ENCODE measurements at regions not wholly inside any gene's neighbourhood (a gene's known extent, or its start where the extent isn't known, plus 50 kb on each side); places are given as distances from the start of the nearest gene placed in this dataset.

DNA sequence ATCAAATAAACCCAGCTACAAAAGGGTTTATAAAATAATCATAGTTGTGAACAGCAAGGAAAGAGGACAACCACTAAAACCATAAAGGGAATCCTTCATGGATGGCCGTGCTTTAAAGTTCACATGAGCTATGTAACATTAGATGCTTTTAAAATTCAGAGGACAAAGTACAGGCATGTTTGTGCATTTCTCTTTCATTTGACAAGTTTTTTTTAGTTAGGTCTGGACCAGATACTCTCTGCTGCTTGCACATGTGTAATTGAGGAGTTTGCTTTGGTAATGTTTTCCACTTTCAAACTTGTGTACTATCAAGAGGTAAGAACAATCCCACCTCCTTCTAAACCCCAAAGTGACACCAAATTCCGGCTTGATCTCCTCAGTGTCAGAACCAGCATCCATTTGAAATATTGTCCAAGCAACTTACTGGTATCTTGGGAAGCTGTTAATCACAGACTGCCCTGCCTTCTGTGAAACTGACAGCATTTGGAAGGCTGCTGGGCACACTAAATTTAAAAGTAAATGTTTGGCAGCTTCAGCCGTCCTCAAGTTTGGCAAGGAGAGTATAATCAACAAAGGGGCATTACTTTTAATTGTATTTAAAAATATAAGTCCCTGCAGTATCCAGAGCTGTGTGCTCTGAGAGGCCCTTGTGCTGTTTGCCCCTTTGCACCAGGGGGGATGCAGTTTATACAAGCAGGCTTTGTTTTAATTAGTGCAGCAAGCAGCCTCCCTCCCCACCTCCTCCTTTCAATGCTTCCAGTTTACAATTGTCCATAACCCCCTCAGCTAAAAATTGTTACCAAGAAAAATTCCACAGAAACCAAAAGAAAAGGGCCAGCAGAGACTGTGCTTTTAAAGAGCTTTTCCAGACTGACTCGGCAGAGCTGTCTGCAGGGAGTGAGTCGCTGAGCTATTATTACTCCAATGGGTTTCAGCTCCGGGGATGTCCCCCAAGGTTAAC is 328.3 kb upstream of the MPDZ start:
- no peak for DNase-seq (ENCODE audit: extremely low read depth in 1 of 2, low read depth in 1 of 2)

DNA sequence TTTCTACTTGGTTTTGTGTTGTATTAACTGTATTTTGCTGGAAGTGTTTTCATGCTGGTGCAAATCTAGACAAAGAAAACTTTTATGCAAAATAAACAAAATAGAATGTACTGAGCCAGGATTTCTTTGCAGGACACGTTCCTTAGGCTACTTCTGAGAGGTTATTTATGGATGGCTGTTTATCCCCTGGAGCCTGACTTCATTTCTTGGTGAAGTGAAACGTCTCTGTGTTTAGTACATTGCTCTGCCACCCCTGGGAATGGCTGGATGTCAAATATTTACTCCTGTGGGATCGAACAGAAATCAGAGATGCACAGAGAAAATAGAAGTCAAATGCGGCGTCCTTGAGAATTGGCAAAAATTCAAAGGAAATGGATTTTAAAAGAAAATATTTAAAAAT is 327.1 kb upstream of the MPDZ start:
- no peak for DNase-seq (ENCODE audit: extremely low read depth in 1 of 2, low read depth in 1 of 2)

DNA sequence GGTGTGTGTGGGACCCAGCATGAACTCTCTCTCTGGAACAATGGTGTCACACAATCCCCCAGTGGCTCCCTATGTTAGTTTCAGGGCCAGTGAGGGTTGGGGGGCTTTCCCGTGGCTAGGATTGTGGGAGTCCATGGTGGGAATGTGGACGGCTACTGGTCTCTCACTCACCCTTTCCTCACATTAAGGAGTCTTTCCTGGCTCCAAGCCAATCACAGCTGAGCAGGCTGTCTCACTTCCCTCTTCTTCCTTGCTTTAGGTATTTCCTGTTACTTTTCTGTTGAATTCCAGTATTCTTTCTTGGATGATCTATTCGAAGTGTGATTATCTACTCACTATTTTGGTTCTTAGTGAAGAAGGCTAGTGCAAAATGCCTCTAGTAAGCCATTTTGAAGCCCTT is 324.4 kb upstream of the MPDZ start:
- no peak for DNase-seq (ENCODE audit: extremely low read depth in 1 of 2, low read depth in 1 of 2)

DNA sequence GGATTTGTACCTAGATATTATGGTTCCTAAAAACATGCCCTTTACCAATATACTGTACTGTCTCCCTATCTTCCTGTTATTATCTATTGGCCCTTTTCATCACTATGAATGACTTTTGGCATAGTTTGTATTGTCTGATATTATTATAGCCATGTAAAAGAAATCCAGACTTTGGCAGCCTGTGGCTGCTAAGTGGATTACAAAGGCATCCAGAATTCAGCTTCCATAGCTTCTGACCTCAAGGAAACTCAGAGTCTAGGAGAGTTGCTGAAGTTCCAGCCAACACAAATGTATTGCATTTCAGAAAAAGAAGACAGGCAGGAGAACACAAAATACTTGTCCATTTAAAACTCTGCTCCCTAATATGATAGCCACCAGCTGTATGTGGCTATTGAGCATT is 319.2 kb upstream of the MPDZ start:
- DNase-seq (ENCODE audit: extremely low read depth in 1 of 2, low read depth in 1 of 2) = no peak

DNA sequence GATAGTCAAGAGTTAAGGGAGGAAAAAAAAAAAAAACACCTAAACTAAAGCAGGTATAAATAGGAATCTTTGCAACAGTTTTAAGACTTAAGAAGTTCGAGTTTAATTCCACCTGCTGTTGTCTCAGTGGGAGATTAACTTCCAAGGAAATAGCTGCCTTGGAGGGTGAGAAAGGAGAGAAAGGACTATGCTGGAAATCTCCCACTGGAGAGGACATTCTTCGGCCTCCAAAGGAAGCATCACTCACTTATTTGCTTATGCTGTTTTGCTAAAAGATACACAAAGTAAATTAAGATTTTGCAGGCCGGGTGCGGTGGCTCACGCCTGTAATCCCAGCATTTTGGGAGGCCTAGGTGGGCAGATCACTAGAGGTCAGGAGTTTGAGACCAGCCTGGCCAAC is 317.9 kb upstream of the MPDZ start:
- DNase-seq (ENCODE audit: extremely low read depth in 1 of 2, low read depth in 1 of 2) = no peak

DNA sequence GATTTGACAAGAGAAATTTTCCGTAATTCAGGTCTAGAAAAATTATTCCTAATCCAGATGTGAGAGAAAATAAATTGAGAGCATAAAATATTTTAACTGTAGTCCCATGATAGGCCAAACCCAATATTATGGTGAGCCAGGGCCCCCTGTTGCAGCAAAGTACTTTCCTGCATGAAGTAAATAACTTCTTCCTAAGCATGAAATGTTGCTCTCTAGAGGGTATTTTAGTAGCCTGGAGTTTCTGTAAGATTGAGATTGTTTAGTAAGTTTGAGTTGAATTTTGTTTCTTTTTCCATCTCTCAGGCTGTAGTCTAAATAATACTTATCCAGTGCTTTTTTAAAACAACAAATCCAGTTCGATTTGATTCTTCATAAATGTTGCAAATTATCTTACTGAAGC is 317.5 kb upstream of the MPDZ start:
- DNase-seq (ENCODE audit: extremely low read depth in 1 of 2, low read depth in 1 of 2) = no peak

DNA sequence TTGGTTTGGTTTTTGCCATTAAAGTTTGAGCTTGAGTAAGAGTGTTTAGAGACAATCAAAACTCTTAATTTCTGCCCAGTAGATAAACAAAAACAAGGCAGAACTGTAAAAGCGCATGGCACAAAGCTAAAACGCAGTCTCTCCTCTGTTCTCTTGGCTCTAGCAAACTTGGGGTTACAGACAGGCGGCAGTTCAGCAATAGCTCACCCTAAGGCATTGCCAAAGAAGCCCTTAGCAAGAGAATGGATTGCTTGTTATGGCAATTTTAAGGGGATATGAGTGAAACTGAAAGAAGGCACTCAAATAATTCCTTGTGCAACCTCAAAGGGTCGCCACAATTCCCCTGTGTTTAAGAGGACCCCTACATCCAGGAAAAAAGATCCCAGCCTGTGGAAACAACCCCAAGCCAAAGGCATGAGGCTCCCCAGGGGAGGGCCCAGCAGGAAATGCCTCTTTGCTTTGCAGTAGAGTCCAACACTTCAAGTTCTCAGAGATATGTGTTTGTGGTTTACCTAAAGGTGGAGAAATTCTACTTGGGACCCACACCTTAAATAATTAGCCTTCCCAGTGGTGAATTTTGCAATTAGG is 317.0 kb upstream of the MPDZ start:
- no peak for DNase-seq (ENCODE audit: extremely low read depth in 1 of 2, low read depth in 1 of 2)

DNA sequence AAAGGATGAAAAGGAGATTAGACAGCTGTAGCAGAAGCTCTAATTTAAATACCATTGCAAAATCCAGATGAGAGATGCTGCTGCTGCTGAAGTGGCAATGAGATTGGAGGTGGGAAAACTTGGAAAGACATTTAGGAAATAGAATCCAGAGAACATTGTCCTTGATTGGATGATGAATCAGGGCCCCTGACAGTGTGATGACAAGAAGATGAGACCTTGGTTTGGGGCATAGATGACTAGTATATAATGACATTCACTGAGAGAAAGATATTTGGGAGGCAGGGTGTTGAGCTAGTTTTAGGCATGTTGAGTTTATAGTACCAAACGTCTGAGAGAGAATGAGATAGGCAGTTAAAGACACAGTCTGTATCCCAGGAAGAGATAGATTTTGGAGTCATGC is 311.5 kb upstream of the MPDZ start:
- DNase-seq (ENCODE audit: extremely low read depth in 1 of 2, low read depth in 1 of 2) = no peak

DNA sequence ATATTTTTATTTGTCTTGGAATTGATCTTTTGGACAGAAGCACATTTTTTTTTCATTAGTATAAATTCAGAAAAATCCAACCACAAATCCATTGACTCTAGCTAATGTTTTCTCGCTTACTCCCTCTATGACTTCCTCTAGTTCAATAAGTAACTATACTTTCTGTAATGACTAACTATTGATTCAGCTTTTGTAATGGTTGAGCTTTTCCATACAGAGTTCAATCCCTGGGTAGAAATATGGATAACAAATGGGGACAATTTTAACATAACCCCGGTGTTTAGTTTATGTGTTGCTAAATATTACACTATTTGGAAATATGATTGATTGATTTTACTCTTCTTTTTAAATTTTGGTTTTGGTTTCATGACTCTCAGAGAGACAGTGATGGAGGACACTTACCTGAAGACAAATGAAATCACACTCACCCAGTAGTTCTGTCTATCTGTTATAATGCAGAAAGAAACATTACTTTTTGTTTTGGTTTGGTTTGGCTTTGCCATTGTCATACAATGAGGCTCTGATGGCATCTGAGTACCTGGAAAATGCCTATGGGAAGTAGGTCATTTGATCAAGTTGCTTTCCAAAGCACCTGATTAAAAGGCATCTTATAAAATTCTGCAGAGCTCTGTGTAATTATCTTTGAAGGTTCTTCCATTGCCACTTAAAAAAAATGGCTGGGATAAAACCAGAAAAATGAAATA is 309.7 kb upstream of the MPDZ start:
- no peak for DNase-seq (ENCODE audit: extremely low read depth in 1 of 2, low read depth in 1 of 2)

DNA sequence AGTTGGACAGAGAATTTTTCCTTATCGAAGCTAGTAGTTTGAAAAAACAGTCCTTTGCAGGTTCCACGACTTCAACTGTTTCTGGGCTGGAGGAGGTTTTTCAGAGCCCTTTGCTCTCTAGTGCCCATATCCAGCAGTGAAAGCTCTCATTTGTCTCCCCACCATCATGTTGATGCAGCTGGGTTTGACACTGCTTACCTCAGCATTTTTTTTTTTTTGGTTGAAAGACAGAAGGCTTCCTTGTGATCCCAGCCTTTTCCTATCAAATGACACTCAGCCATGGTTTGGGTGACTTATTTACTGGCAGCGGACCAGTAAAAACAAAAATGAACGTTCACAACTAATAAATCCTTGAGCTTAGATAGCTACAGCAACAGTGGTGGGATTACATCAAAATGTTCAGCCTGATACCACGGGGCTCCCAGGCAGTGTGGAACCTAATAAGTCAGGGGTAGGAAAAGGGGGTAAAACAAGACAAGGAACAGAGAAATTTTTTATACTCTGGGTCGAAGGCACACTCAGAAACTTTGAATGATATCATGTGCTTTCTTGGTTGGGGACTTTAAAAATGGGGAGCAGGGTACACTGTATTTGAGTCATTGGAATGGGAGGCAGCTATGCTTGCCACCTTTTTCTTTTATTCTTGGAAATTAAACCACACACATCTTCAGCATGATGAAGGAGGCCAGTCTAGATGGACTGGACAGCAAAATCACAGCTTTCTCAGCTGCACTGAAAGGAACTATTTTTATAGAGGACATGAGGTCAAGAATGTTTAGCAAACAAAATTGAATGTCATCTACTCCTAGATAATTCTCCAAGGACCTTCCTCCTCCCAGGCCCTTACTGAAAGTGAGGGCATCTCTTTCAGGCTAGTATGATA is 308.9 kb upstream of the MPDZ start:
- no peak for DNase-seq (ENCODE audit: extremely low read depth in 1 of 2, low read depth in 1 of 2)

DNA sequence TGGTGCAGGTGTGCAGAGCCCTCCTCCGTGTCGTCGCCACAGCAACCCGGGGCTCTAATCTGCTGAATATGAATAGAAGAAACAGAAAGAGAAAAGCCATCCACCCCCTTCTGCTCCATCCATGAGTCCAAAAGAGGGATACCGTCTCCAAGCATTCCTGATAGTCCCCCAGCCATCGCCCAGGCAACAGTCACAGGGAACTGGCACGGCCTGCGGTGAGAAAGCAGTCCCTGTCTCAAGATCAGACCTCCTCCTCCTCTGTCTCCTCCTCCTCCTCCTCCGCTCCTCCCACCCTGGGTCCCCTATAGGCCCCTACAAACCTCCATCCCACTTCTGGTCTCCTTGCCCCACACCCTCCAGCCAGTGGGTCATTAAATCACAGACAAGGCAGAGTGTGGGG is 308.1 kb upstream of the MPDZ start:
- no peak for DNase-seq (ENCODE audit: extremely low read depth in 1 of 2, low read depth in 1 of 2)

DNA sequence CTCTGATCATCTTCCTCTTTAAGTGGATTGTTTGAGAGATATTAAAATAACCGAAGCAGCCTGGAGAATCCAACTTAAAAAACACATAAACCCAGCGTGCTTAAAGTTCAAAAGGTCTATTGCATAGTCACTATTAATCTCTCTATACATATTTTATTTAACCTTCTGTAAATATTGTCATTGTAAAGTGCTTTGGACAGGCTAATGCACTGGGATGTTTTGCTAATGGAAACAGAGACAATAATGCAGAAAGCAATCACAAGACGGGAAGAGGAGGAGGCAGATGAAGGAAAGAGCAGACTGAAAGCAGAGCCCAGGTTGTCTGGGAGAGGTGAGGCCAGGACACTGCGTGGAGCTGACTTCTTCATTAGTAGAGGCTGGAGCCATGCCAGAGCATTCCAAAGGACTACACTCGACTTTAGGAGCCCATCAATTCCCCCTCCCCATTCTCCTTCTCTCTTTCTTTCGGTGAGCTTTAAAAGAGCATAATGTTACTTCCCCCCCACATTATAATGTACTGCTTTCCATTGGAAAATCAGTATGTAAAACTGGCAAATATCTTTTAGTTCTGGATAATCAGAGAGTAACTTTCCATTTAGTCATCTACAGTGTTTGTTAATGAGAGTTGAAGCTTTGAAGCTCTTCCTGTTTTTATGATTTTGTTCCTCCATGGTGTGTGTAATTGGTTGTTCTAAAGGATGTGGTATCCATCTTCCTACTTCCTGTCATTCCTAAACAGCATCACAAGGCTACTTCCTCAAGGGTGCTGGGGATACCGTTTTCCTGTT is 307.3 kb upstream of the MPDZ start:
- no peak for DNase-seq (ENCODE audit: extremely low read depth in 1 of 2, low read depth in 1 of 2)

DNA sequence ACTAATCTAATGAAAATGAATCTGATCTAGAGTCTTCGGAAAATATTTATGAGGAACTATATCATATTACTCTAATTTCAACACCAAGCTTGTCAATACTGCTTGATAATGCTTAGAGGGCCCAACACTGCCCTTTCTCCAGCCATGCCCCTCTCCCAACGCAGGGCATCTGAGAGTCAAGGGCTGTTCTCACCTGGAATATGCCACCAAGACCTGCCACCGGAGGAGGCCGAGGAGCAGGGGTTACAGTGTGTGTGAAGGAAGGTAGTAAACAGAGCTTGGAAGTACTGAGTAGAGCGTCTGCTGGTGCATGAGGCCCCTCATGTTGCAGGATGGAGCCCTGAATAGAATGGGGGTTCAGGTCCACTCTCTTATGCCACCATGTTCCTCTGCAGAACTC is 301.3 kb upstream of the MPDZ start:
- no peak for DNase-seq (ENCODE audit: extremely low read depth in 1 of 2, low read depth in 1 of 2)

DNA sequence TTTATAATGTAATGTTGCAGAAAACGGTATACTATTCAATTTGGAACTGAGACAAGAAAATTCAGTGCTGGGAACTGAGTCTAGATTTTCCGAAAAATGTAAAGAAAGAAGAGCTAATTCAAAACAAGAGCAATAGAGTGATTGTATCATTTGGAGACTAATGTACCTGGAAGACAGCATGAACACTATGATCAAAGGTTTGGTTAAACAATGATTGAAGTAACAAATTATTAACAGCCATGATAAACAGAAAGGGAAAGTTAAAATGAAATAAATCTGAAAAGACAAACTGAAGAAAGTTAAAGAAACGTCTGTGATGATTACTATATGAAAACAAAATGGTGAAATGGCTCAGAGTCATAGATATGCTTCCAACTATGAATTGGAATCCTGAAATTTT is 300.6 kb upstream of the MPDZ start:
- DNase-seq (ENCODE audit: extremely low read depth in 1 of 2, low read depth in 1 of 2) = no peak

DNA sequence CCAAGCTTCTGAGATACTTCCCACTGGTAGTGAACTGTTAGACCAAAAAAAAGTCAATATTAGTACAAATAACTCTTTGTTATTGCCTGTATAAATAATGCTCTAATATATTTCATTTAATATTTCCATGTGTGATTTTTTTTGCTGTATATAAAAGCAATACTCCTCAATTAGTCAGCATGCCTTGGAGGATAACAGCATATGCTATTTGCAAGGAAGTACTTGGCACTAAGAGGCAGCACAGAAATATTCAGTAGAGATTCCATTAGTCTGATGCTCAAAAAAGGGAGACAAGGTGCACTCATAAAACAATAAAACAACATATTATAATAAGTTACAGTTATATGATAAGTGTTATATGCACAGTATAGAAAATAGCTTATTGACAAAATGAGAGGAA is 296.6 kb upstream of the MPDZ start:
- no peak for DNase-seq (ENCODE audit: extremely low read depth in 1 of 2, low read depth in 1 of 2)

DNA sequence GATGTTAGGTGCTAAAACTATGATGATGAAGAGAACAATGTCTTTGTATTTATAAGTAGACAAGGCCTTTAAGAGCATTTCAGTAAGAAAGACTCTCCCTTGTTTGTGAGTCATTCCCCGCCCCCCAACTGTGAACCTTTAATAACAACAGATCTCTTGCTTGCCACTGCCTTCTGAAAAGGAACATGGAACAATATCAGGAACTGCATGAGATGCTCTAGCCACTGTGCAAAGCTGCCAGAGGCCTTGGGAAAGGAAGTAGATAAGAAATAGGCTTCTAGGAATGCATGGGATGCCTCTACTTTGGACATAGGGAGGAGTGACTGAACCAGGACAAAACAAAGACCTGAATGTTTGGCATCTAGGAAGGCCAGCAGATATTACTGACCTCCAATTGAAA is 296.1 kb upstream of the MPDZ start:
- no peak for DNase-seq (ENCODE audit: extremely low read depth in 1 of 2, low read depth in 1 of 2)

DNA sequence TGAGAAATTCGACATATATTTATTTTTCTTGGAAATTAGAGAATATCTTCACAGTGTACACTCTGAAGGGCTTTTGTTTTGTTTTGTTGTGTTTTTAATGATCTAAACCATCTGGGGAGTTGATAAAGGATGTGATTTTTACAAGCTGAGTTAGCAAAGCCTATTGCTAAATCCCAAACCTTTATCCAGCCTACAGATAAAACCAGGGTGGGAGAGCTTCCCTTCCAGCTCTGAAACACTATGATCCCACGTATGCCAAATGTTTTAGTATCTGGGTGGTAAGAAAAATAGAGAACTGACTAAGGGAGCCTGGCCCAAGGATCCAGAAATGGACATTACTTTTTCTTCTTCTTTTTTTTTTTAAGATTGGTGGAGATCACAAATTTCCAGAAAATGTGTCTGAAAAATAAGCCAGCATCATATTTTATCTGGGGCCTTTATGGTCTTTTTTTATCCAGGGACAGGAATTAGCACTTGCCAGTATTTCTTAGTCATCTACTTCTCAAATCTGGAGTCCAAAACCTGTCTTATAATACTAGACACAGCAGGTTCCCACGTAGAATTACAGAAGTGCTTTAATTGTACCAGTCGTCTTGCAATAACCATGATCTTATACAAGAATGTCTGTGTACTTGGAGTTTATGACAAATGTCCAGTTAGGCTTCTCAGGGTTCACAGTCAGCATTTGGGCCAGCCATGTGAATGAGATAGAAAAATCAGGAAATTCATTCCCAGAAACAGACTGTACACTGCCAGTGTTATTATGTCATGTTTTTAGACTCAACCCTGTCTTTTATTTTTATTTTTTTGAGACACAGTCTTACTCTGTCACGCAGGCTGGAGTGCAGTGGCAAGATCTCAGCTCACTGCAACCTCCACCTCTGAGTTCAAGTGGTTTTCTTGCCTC is 290.8 kb upstream of the MPDZ start:
- DNase-seq (ENCODE audit: extremely low read depth in 1 of 2, low read depth in 1 of 2) = no peak

DNA sequence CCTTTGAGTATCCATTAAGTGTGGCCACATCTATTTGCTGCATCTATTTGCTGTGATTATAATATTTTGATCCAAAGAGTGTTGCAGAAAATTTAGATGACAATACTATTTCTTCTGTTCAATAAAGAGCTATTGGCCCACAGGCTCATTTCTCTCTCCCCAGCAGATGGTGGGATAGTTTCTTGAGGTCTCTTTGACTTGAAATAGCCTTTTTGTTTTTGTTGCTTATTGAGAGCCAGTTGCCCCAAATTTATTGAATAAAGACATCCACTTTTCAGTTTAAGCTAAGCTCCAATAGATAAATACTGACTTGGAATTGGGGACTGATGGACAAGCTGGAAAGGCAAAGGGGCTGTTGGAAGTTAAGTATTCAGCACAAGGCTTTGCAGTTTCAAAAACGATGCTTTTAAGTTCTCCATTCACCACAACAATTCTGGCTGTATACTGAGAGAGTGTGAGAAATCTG is 290.1 kb upstream of the MPDZ start:
- no peak for DNase-seq (ENCODE audit: extremely low read depth in 1 of 2, low read depth in 1 of 2)
